H9 (cell line): ENCODE measurements at regions not wholly inside any gene's neighbourhood (a gene's known extent, or its start where the extent isn't known, plus 50 kb on each side); places are given as distances from the start of the nearest gene placed in this dataset.

Source experiments
- DNase-seq: peaks from one replicate; pipeline ENCODE4 v3.0.0-alpha.2; 2017
- H2AFZ ChIP-seq: one replicate; pipeline ENCODE4 v1.6.1; 2013; ENCODE audit warnings: mild to moderate bottlenecking, low read length, control low read depth, moderate library complexity
- H2AK5ac ChIP-seq: 2 replicates; pipeline ENCODE4 v1.6.1; 2013; ENCODE audit warnings: low read length, control low read depth, mixed read lengths; ENCODE audit not compliant: insufficient read length
- H2BK120ac ChIP-seq: one replicate; pipeline ENCODE4 v1.6.1; 2013; ENCODE audit warnings: low read depth, mild to moderate bottlenecking, low read length, control low read depth, inconsistent platforms; ENCODE audit not compliant: poor library complexity, severe bottlenecking
- H2BK12ac ChIP-seq: 2 replicates; pipeline ENCODE4 v1.6.1; 2013; ENCODE audit warnings: low read length, control low read depth, mixed read lengths, low read depth; ENCODE audit not compliant: insufficient read length
- H2BK15ac ChIP-seq: 2 replicates; pipeline ENCODE4 v1.6.1; 2013; ENCODE audit warnings: low read depth, low read length, control low read depth
- H2BK20ac ChIP-seq: one replicate; pipeline ENCODE4 v1.6.1; 2013; ENCODE audit warnings: low read depth, mild to moderate bottlenecking, low read length, control low read depth, inconsistent platforms; ENCODE audit not compliant: poor library complexity, severe bottlenecking
- H2BK5ac ChIP-seq: 2 replicates; pipeline ENCODE4 v1.6.1; 2013; ENCODE audit warnings: low read length, control low read depth, mixed read lengths; ENCODE audit not compliant: insufficient read length
- H3K14ac ChIP-seq: 2 replicates; pipeline ENCODE4 v1.6.1; 2013; ENCODE audit warnings: low read length, control low read depth; ENCODE audit not compliant: insufficient read depth
- H3K18ac ChIP-seq: 2 replicates; pipeline ENCODE4 v1.6.1; 2013; ENCODE audit warnings: low read depth, mild to moderate bottlenecking, mixed read lengths, low read length, control low read depth; ENCODE audit not compliant: insufficient read length
- H3K23ac ChIP-seq: 2 replicates; pipeline ENCODE4 v1.6.1; 2013; ENCODE audit warnings: low read length, control low read depth, mixed read lengths, low read depth; ENCODE audit not compliant: insufficient read length
- H3K23me2 ChIP-seq: 2 replicates; pipeline ENCODE4 v1.6.1; 2013; ENCODE audit warnings: low read depth, mild to moderate bottlenecking, mixed read lengths, low read length, control low read depth; ENCODE audit not compliant: insufficient read length, poor library complexity, severe bottlenecking
- H3K27ac ChIP-seq: 2 replicates; pipeline ENCODE4 v1.5.1; 2013; ENCODE audit warnings: low read length, control low read depth, mixed read lengths, low read depth; ENCODE audit not compliant: insufficient read length
- H3K27me3 ChIP-seq: 2 replicates; pipeline ENCODE4 v1.6.1; 2013; ENCODE audit warnings: low read length, control low read depth, inconsistent platforms; ENCODE audit not compliant: insufficient read depth
- H3K4ac ChIP-seq: 2 replicates; pipeline ENCODE4 v1.6.1; 2013; ENCODE audit warnings: low read depth, mild to moderate bottlenecking, control low read depth, inconsistent platforms, low read length, moderate library complexity
- H3K4me1 ChIP-seq: 2 replicates; pipeline ENCODE4 v1.6.1; 2013; ENCODE audit warnings: low read length, control low read depth, inconsistent platforms; ENCODE audit not compliant: insufficient read depth
- H3K4me2 ChIP-seq: 2 replicates; pipeline ENCODE4 v1.6.1; 2013; ENCODE audit warnings: low read length, control low read depth, mixed read lengths; ENCODE audit not compliant: insufficient read length, insufficient read depth
- H3K56ac ChIP-seq: 2 replicates; pipeline ENCODE4 v1.6.1; 2013; ENCODE audit warnings: low read depth, mild to moderate bottlenecking, mixed read lengths, low read length, control low read depth; ENCODE audit not compliant: insufficient read length
- H3K79me1 ChIP-seq: 2 replicates; pipeline ENCODE4 v1.6.1; 2013; ENCODE audit warnings: low read depth, mild to moderate bottlenecking, moderate library complexity, low read length, control low read depth, inconsistent platforms; ENCODE audit not compliant: insufficient read depth, poor library complexity, severe bottlenecking
- H3K79me2 ChIP-seq: 2 replicates; pipeline ENCODE4 v1.6.1; 2013; ENCODE audit warnings: low read length, control low read depth, inconsistent platforms; ENCODE audit not compliant: insufficient read depth
- H3K9ac ChIP-seq: 2 replicates; pipeline ENCODE4 v1.6.1; 2013; ENCODE audit warnings: low read length, control low read depth, mixed read lengths; ENCODE audit not compliant: insufficient read length; ENCODE audit errors: extremely low read depth
- H3K9me3 ChIP-seq: one replicate; pipeline ENCODE4 v1.6.1; 2013; ENCODE audit warnings: low read depth, low read length, inconsistent platforms; ENCODE audit not compliant: control insufficient read depth
- H3T11ph ChIP-seq: one replicate; pipeline ENCODE4 v1.6.1; 2013; ENCODE audit warnings: mild to moderate bottlenecking, low read length, control low read depth, inconsistent platforms
- H4K20me1 ChIP-seq: one replicate; pipeline ENCODE4 v1.6.1; 2013; ENCODE audit not compliant: control insufficient read depth, insufficient read length, insufficient read depth
- H4K5ac ChIP-seq: 2 replicates; pipeline ENCODE4 v1.6.1; 2013; ENCODE audit warnings: low read depth, mild to moderate bottlenecking, mixed read lengths, low read length, control low read depth; ENCODE audit not compliant: insufficient read length
- H4K8ac ChIP-seq: replicated peaks from 2 replicates; pipeline ENCODE4 v1.6.1; 2013; ENCODE audit warnings: low read length, control low read depth, mixed read lengths, low read depth; ENCODE audit not compliant: insufficient read length
- H4K91ac ChIP-seq: 2 replicates; pipeline ENCODE4 v1.6.1; 2013; ENCODE audit warnings: low read depth, mild to moderate bottlenecking, moderate library complexity, mixed read lengths, low read length, control low read depth; ENCODE audit not compliant: insufficient read length
- H3K27ac Mint-ChIP-seq, 3 experiments: 2 replicates in 2 of 3; 3 replicates in 1 of 3; pipeline ENCODE4 v1.8.0; 2020 to 2021; ENCODE audit warnings: mixed read lengths in 3 of 3, mild to moderate bottlenecking in 1 of 3, moderate library complexity in 1 of 3
- H3K27me3 Mint-ChIP-seq: 2 replicates; pipeline ENCODE4 v1.8.0; 2021; ENCODE audit warnings: low read depth, mild to moderate bottlenecking, moderate library complexity, mixed read lengths
- H3K36me3 Mint-ChIP-seq, 3 experiments: 2 replicates in 2 of 3; 3 replicates in 1 of 3; pipeline ENCODE4 v1.8.0; 2020 to 2021; ENCODE audit warnings: low read depth in 3 of 3, mixed read lengths in 3 of 3; ENCODE audit not compliant: insufficient read depth in 1 of 3
- H3K4me1 Mint-ChIP-seq, 2 experiments: 2 replicates each; pipeline ENCODE4 v1.8.0; 2020; ENCODE audit warnings: mixed read lengths in 2 of 2
- H3K4me3 Mint-ChIP-seq, 2 experiments: 2 replicates in 1 of 2; 3 replicates in 1 of 2; pipeline ENCODE4 v1.8.0; 2020 to 2021; ENCODE audit warnings: mild to moderate bottlenecking in 2 of 2, mixed read lengths in 2 of 2, moderate library complexity in 1 of 2
- H3K9me3 Mint-ChIP-seq, 2 experiments: 2 replicates in 1 of 2; 3 replicates in 1 of 2; pipeline ENCODE4 v1.8.0; 2020; ENCODE audit warnings: mild to moderate bottlenecking in 2 of 2, mixed read lengths in 2 of 2, moderate library complexity in 1 of 2
- CTCF ChIP-seq: fragments of 200-600 bp; sonication (generic); conservative IDR thresholded peaks from 3 replicates; pipeline ENCODE4 v1.8.0; 2021; ENCODE audit warnings: antibody characterized with exemption, mild to moderate bottlenecking
- WGBS: extraction: QIAGEN DNeasy Blood & Tissue Kit; methylation state at CpG from one replicate; pipeline ENCODE4 v1.1.7; 2013; ENCODE audit warnings: missing lambda C conversion rate, low lambda C conversion rate, mixed read lengths; ENCODE audit not compliant: insufficient read length; ENCODE audit errors: extremely low coverage; 5-methylcytosine and 5-hydroxymethylcytosine counted together

DNA sequence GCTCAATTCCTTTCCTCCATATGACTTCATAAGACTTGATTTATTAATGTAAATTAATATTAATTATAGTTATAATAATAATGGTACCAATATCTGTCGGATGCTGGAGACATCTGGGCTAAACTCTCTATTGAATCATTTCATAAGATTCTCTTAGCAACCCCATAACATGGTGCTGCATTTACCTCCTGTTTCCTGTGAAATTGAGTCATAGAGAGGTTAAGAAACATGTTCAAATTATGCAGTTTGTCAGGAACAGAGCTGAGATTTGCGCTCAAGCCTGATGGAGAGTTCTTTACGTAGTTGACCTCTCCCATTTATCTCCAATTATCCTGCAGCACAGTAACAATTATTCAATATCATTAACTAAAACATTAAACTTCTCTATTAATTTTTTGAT is 621.8 kb upstream of the FZD8 start:
- no peak overlapping the region for H3K27ac Mint-ChIP-seq
- H3K9me3 ChIP-seq: no peaks in the 10 kb centered on the region
- no peak overlapping the region for H3K4me3 Mint-ChIP-seq
- no peak overlapping the region for H3K56ac ChIP-seq
- DNase-seq: no peak
- no peaks in the 10 kb centered on the region for H3K79me2 ChIP-seq
- no peak overlapping the region for H2AK5ac ChIP-seq
- H2AFZ ChIP-seq: no peak overlapping the region
- H4K5ac ChIP-seq: no peak overlapping the region
- H3K27me3 Mint-ChIP-seq: no peaks in the 10 kb centered on the region
- H4K91ac ChIP-seq: no peak overlapping the region
- H3K4me1 Mint-ChIP-seq: peaks cover 2 to 8% of the 10 kb centered on the region in 2 experiments; a peak in 2 of 4 replicates
- no peak overlapping the region for H2BK120ac ChIP-seq
- no peak overlapping the region for H2BK20ac ChIP-seq
- no peaks in the 10 kb centered on the region for H3K4me1 ChIP-seq
- H3K9me3 Mint-ChIP-seq: no peaks in the 10 kb centered on the region; a peak in 1 of 5 replicates
- H4K20me1 ChIP-seq: no peaks in the 10 kb centered on the region
- H3K27ac ChIP-seq: no peak overlapping the region
- no peak overlapping the region for H3K18ac ChIP-seq
- H3K14ac ChIP-seq: no peak overlapping the region
- H3K4ac ChIP-seq: no peak overlapping the region
- no peak for TF ChIP-seq CTCF
- no peak overlapping the region for H4K8ac ChIP-seq
- no peak overlapping the region for H2BK12ac ChIP-seq
- no peak overlapping the region for H3K4me2 ChIP-seq
- H3K27me3 ChIP-seq: no peaks in the 10 kb centered on the region
- H2BK15ac ChIP-seq: no peak overlapping the region
- no peak overlapping the region for H2BK5ac ChIP-seq
- H3K9ac ChIP-seq: no peak overlapping the region
- WGBS: no CpG with 5 or more reads among the region's 3 CpGs
- H3K23me2 ChIP-seq: no peaks in the 10 kb centered on the region
- H3K23ac ChIP-seq: no peak overlapping the region
- no peaks in the 10 kb centered on the region for H3K36me3 Mint-ChIP-seq
- H3K79me1 ChIP-seq: no peaks in the 10 kb centered on the region
- H3T11ph ChIP-seq: no peak overlapping the region
